ENCODE measurements at regions not wholly inside any gene's neighbourhood (a gene's known extent, or its start where the extent isn't known, plus 50 kb on each side); places are given as distances from the start of the nearest gene placed in this dataset.
A peak's percentile ranks its signal among the peaks of the same experiment; 100 is the strongest.

GRCh38 chr5:56493308-56493707, 260.2 kb upstream of the ANKRD55 start:
- Histone ChIP-seq H3K9me3 (no peaks in the 10 kb centered on the region), H3K27ac (no peak overlapping the region), H3K4me3 (no peak overlapping the region), H3K27me3 (no peaks in the 10 kb centered on the region), H3K4me1 (peaks cover 0 to 39% of the 10 kb centered on the region in 2 donors), H3K36me3 (no peaks in the 10 kb centered on the region)
- no peak for DNase-seq (ENCODE audit: low spot score)
- no peak for TF ChIP-seq CTCF (IDR thresholded peaks at IDR 0.05)

- no peak for DNase-seq (ENCODE audit: low spot score)
- Histone ChIP-seq H3K27ac (no peak overlapping the region), H3K4me1 (peaks cover 0 to 39% of the 10 kb centered on the region in 2 donors), H3K9me3 (no peaks in the 10 kb centered on the region), H3K27me3 (no peaks in the 10 kb centered on the region), H3K36me3 (no peaks in the 10 kb centered on the region), H3K4me3 (no peak overlapping the region)
- TF ChIP-seq CTCF (IDR thresholded peaks at IDR 0.05): no peak
Measured at GRCh38 chr5:56492812-56493211, 259.7 kb upstream of the ANKRD55 start.

- peaks cover 0 to 30% of the 10 kb centered on the region in 2 donors for H3K4me1 ChIP-seq
- no peak for DNase-seq (ENCODE audit: low spot score)
Measured at GRCh38 chr5:56490971-56491468, 257.9 kb upstream of the ANKRD55 start.

GRCh38 chr5:56489272-56489671, 256.1 kb upstream of the ANKRD55 start:
- TF ChIP-seq CTCF (IDR thresholded peaks at IDR 0.05): no peak
- DNase-seq (ENCODE audit: low spot score): no peak

More at GRCh38 chr5:56490971-56491468, 257.9 kb upstream of the ANKRD55 start:
- Histone ChIP-seq H3K27me3 (no peaks in the 10 kb centered on the region), H3K9me3 (no peaks in the 10 kb centered on the region), H3K4me3 (no peak overlapping the region), H3K36me3 (no peaks in the 10 kb centered on the region), H3K27ac (no peak overlapping the region)
- no peak for TF ChIP-seq CTCF (IDR thresholded peaks at IDR 0.05)

GRCh38 chr5:56487528-56488115, 254.5 kb upstream of the ANKRD55 start:
- DNase-seq (ENCODE audit: low spot score): no peak
- Histone ChIP-seq H3K4me3 (no peak overlapping the region), H3K27ac (no peak overlapping the region), H3K27me3 (no peaks in the 10 kb centered on the region), H3K9me3 (no peaks in the 10 kb centered on the region), H3K4me1 (peaks cover 0 to 6% of the 10 kb centered on the region in 2 donors), H3K36me3 (no peaks in the 10 kb centered on the region)
- TF ChIP-seq CTCF (IDR thresholded peaks at IDR 0.05): no peak

More at GRCh38 chr5:56489272-56489671, 256.1 kb upstream of the ANKRD55 start:
- Histone ChIP-seq H3K4me1 (peaks cover 0 to 23% of the 10 kb centered on the region in 2 donors), H3K4me3 (no peak overlapping the region), H3K27me3 (no peaks in the 10 kb centered on the region), H3K9me3 (no peaks in the 10 kb centered on the region), H3K36me3 (no peaks in the 10 kb centered on the region), H3K27ac (no peak overlapping the region)

- Histone ChIP-seq H3K36me3 (no peaks in the 10 kb centered on the region), H3K4me1 (peaks cover 0 to 29% of the 10 kb centered on the region in 2 donors), H3K4me3 (no peak overlapping the region), H3K27me3 (no peaks in the 10 kb centered on the region), H3K27ac (peak overlapping the region in 1 of 2 donors; percentile 90), H3K9me3 (no peaks in the 10 kb centered on the region)
- no peak for DNase-seq (ENCODE audit: low spot score)
- TF ChIP-seq CTCF (IDR thresholded peaks at IDR 0.05): no peak
Measured at GRCh38 chr5:56482363-56482762, 249.2 kb upstream of the ANKRD55 start.

All from right atrium auricular region (tissue), 2 donors.